ENCODE measurements at regions not wholly inside any gene's neighbourhood (a gene's known extent, or its start where the extent isn't known, plus 50 kb on each side); places are given as distances from the start of the nearest gene placed in this dataset.

GRCh38 chr3:55245351-55245750, 241.8 kb downstream of the WNT5A start:
- H3K36me3 ChIP-seq (ENCODE audit: control insufficient read depth, insufficient read depth, low read length) = no peaks in the 10 kb centered on the region

GRCh38 chr3:55244247-55244646, 242.9 kb downstream of the WNT5A start:
- no peak for DNase-seq (ENCODE audit: low read depth)
- Histone ChIP-seq H3K27me3 (ENCODE audit: control insufficient read depth, insufficient read depth, low read length) (no peaks in the 10 kb centered on the region), H3K4me3 (ENCODE audit: low read depth, low read length) (no peak overlapping the region), H3K36me3 (ENCODE audit: control insufficient read depth, insufficient read depth, low read length) (no peaks in the 10 kb centered on the region)
- TF ChIP-seq CTCF (IDR thresholded peaks at IDR 0.05; ENCODE audit: insufficient read depth, low read length, severe bottlenecking) = no peak
- no peak for FAIRE-seq

More at GRCh38 chr3:55245351-55245750, 241.8 kb downstream of the WNT5A start:
- no peaks in the 10 kb centered on the region for H3K27me3 ChIP-seq (ENCODE audit: control insufficient read depth, insufficient read depth, low read length)
- no peak overlapping the region for H3K4me3 ChIP-seq (ENCODE audit: low read depth, low read length)
- TF ChIP-seq CTCF (IDR thresholded peaks at IDR 0.05; ENCODE audit: insufficient read depth, low read length, severe bottlenecking) = no peak
- FAIRE-seq (no peak), DNase-seq (ENCODE audit: low read depth) (no peak)

- TF ChIP-seq CTCF (IDR thresholded peaks at IDR 0.05; ENCODE audit: insufficient read depth, low read length, severe bottlenecking) = no peak
- Histone ChIP-seq H3K36me3 (ENCODE audit: control insufficient read depth, insufficient read depth, low read length) (no peaks in the 10 kb centered on the region), H3K27me3 (ENCODE audit: control insufficient read depth, insufficient read depth, low read length) (no peaks in the 10 kb centered on the region), H3K4me3 (ENCODE audit: low read depth, low read length) (no peak overlapping the region)
- DNase-seq (ENCODE audit: low read depth) (no peak), FAIRE-seq (no peak)
Observed at GRCh38 chr3:55243678-55244077, 243.4 kb downstream of the WNT5A start.

GRCh38 chr3:55242921-55243320, 244.2 kb downstream of the WNT5A start:
- no peaks in the 10 kb centered on the region for H3K27me3 ChIP-seq (ENCODE audit: control insufficient read depth, insufficient read depth, low read length)
- no peak for DNase-seq (ENCODE audit: low read depth)
- TF ChIP-seq CTCF (IDR thresholded peaks at IDR 0.05; ENCODE audit: insufficient read depth, low read length, severe bottlenecking) = no peak
- H3K36me3 ChIP-seq (ENCODE audit: control insufficient read depth, insufficient read depth, low read length) = no peaks in the 10 kb centered on the region
- FAIRE-seq = no peak
- H3K4me3 ChIP-seq (ENCODE audit: low read depth, low read length) = no peak overlapping the region

- DNase-seq (ENCODE audit: low read depth) = no peak
- H3K27me3 ChIP-seq (ENCODE audit: control insufficient read depth, insufficient read depth, low read length) = no peaks in the 10 kb centered on the region
- H3K4me3 ChIP-seq (ENCODE audit: low read depth, low read length) = no peak overlapping the region
- H3K36me3 ChIP-seq (ENCODE audit: control insufficient read depth, insufficient read depth, low read length) = no peaks in the 10 kb centered on the region
- no peak for TF ChIP-seq CTCF (IDR thresholded peaks at IDR 0.05; ENCODE audit: insufficient read depth, low read length, severe bottlenecking)
- no peak for FAIRE-seq
Observed at GRCh38 chr3:55241098-55241497, 246.0 kb downstream of the WNT5A start.

- no peaks in the 10 kb centered on the region for H3K36me3 ChIP-seq (ENCODE audit: control insufficient read depth, insufficient read depth, low read length)
- no peak for FAIRE-seq
- DNase-seq (ENCODE audit: low read depth) = no peak
- no peak overlapping the region for H3K4me3 ChIP-seq (ENCODE audit: low read depth, low read length)
- TF ChIP-seq CTCF (IDR thresholded peaks at IDR 0.05; ENCODE audit: insufficient read depth, low read length, severe bottlenecking) = no peak
- H3K27me3 ChIP-seq (ENCODE audit: control insufficient read depth, insufficient read depth, low read length) = no peaks in the 10 kb centered on the region
Observed at GRCh38 chr3:55235416-55235815, 251.7 kb downstream of the WNT5A start.

All from bronchial epithelial cell (primary cell).